H7 (cell line): ENCODE measurements at regions not wholly inside any gene's neighbourhood (a gene's known extent, or its start where the extent isn't known, plus 50 kb on each side); places are given as distances from the start of the nearest gene placed in this dataset.
"Not testable (repeated sequence)": the region's sequence is repeated elsewhere in the genome, so short reads cannot be mapped to it uniquely, and the experiment has no call there.

Experiments used
- DNase-seq: peaks from one replicate; pipeline ENCODE4 v3.0.0; 2012
- H3K27me3 ChIP-seq: 2 replicates; pipeline ENCODE4 v1.6.0; 2011; ENCODE audit warnings: mild to moderate bottlenecking, low read length; ENCODE audit not compliant: control insufficient read depth, insufficient read depth
- H3K36me3 ChIP-seq: replicated peaks from 2 replicates; pipeline ENCODE4 v1.5.1; 2011; ENCODE audit warnings: low read length; ENCODE audit not compliant: control insufficient read depth, insufficient read depth
- H3K4me3 ChIP-seq: 2 replicates; pipeline ENCODE4 v1.5.1; 2011; ENCODE audit warnings: low read depth, mild to moderate bottlenecking, control low read depth, low read length, moderate library complexity; ENCODE audit not compliant: insufficient read depth

DNA sequence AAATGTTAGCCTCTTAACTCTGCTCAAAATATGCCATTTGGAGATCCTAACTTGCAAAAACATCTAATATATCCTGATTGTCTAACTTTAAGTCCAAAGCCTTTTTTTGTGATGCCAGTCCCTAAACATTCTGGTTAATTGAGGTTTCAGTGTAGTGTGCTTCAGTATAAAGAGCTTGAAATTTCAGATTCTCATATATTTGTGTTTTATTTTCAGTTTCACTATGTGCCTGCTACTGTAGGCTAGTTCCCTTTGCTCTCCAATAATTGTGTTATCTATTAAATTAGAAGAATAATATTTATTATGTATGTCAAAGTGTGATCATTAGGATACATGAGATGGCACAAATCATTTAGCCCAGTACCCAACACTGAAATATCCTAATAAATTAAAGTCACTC lies 1361.2 kb downstream of the XPNPEP1 start:
- Histone ChIP-seq H3K4me3 (no peak overlapping the region), H3K36me3 (no peaks in the 10 kb centered on the region), H3K27me3 (no peaks in the 10 kb centered on the region)
- no peak for DNase-seq

- Histone ChIP-seq H3K4me3 (no peak overlapping the region), H3K27me3 (no peaks in the 10 kb centered on the region), H3K36me3 (no peaks in the 10 kb centered on the region)
- DNase-seq = no peak
Observed at GRCh38 chr10:108561649-108562048, 1361.7 kb downstream of the XPNPEP1 start.

GRCh38 chr10:108560488-108560887 lies 1362.8 kb downstream of the XPNPEP1 start:
- Histone ChIP-seq H3K36me3 (no peaks in the 10 kb centered on the region), H3K27me3 (no peaks in the 10 kb centered on the region), H3K4me3 (no peak overlapping the region)
- DNase-seq = no peak

DNA sequence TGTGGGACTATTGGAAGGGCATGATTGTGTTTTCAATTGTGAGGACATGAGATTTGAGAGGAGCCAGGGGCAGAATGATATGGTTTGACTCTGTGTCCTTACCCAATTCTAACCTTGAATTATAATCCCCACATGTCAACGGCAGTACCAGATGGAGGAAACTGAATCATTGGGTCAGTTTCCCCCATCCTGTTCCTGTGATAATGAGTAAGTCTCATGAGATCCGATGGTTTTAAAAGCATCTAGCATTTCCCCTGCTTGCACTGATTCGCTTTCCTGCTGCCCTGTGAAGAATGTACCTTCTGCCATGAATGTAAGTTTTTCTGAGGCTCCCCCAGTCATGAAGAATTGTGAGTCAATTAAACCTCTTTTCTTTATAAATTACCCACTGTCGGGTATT lies 1367.1 kb downstream of the XPNPEP1 start:
- no peak overlapping the region for H3K4me3 ChIP-seq
- H3K27me3 ChIP-seq = no peaks in the 10 kb centered on the region
- DNase-seq = no peak
- no peaks in the 10 kb centered on the region for H3K36me3 ChIP-seq

DNA sequence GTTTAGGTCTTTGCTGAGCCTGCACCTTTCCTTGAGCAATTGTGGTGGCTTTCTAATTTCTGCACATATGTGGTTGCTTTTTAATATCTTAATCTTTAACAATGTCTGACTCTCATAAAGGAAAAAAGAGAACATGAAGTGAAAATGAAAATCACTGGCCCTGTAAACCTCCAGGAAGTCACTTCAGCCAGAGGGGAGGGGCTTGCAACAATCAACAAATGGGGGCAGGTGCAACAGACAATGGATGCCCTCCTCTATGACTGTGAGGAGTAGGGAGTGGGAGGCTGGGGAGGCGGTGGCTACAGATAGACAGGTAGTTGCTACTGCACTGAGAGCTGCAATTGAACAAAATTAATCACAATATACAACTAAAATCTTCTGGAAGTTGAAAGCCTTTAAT lies 1377.4 kb downstream of the XPNPEP1 start:
- no peak for DNase-seq
- Histone ChIP-seq H3K27me3 (no peaks in the 10 kb centered on the region), H3K4me3 (no peak overlapping the region), H3K36me3 (no peaks in the 10 kb centered on the region)

GRCh38 chr10:108544500-108545120 lies 1378.7 kb downstream of the XPNPEP1 start:
- Histone ChIP-seq H3K36me3 (no peaks in the 10 kb centered on the region), H3K27me3 (no peaks in the 10 kb centered on the region), H3K4me3 (no peak overlapping the region)
- peak; percentile 21 for DNase-seq

GRCh38 chr10:108533551-108533950 lies 1369.0 kb upstream of the SORCS1 start:
- DNase-seq, H3K4me3 ChIP-seq, H3K27me3 ChIP-seq, H3K36me3 ChIP-seq: not testable (repeated sequence)

GRCh38 chr10:108523016-108523800 lies 1358.7 kb upstream of the SORCS1 start:
- H3K27me3 ChIP-seq = no peaks in the 10 kb centered on the region
- DNase-seq = no peak
- H3K36me3 ChIP-seq = no peaks in the 10 kb centered on the region
- no peak overlapping the region for H3K4me3 ChIP-seq

- Histone ChIP-seq H3K27me3 (no peaks in the 10 kb centered on the region), H3K36me3 (no peaks in the 10 kb centered on the region), H3K4me3 (no peak overlapping the region)
- no peak for DNase-seq
Observed at GRCh38 chr10:108521827-108522492, 1357.5 kb upstream of the SORCS1 start.

DNA sequence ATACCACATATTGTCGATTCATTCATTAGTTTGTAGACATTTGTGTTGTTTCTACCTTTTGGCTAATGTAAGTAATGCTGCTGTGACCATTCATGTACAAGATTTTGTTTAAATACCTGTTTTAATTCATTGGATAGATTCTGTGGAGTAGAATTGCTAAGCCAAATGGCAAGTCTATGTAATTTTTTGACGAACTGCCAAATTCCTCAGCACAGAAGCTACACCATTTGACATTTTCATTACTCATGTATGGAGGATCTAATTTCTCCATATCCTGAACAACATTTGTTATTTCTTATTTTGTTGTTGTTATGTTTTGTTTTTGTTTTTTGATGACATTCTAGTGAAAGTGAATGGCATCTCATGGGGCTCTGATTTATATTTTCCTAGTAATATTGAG lies 1351.3 kb upstream of the SORCS1 start:
- Histone ChIP-seq H3K4me3 (no peak overlapping the region), H3K27me3 (no peaks in the 10 kb centered on the region), H3K36me3 (no peaks in the 10 kb centered on the region)
- no peak for DNase-seq

DNA sequence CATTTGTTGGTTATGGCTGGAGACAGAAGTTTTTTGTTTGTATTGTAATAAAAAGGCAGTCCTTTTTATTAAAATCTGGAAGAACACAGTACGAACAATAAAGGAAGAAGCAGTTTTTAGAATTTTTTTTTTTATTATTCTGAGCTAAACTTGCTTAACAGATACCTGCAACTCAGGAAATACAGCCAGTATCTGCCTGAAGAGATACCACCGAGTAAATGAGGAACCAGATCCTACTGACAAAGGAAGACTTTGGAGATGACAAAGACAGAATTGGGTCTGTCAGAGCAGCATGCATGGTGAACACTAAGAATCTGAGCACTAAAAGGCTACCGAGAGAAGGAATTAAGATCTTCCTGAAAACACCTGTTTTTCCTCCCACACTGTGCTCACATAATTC lies 1335.9 kb upstream of the SORCS1 start:
- Histone ChIP-seq H3K27me3 (no peaks in the 10 kb centered on the region), H3K4me3 (no peak overlapping the region), H3K36me3 (no peaks in the 10 kb centered on the region)
- DNase-seq = no peak

DNA sequence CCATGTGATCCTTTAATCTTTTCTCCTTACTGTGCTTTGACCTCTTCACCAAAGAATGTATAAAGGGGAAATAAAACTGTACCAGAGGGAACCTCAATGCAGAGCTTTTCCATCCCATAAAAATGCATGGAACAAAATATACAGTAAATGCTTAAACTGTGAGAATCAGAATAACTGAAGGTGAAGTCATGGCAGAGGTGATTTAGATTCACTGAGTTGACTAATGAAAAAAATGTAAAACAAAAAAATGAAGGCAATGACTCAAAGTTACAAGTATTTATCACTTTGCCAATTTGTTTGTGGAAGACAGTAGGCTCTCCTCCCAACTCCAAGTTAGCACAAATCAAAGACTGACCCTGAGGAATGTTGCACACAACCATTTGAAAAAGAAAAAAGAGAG lies 1331.6 kb upstream of the SORCS1 start:
- no peak overlapping the region for H3K4me3 ChIP-seq
- H3K27me3 ChIP-seq = no peaks in the 10 kb centered on the region
- H3K36me3 ChIP-seq = no peaks in the 10 kb centered on the region
- no peak for DNase-seq

DNA sequence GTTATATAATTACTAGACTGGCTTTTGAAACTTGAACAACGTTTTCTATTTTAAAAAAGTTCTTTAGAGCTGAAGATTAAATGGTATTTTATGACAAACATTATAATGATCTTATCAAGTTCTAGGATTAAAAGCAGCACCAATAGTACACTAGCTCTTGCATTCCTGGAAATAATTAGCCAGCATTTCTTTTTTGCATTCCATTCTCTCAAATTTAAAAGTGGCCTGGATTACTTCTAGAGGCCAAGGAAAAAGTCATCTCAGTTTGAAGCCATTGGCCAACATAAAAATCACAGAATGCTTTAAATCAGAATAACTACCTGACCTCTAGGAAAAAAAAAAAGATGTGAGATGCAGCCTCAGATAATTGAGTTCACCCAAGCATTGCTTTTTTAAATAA lies 1326.4 kb upstream of the SORCS1 start:
- Histone ChIP-seq H3K27me3 (no peaks in the 10 kb centered on the region), H3K36me3 (no peaks in the 10 kb centered on the region), H3K4me3 (no peak overlapping the region)
- DNase-seq = no peak

GRCh38 chr10:108471420-108471819 lies 1306.9 kb upstream of the SORCS1 start:
- DNase-seq = no peak
- no peaks in the 10 kb centered on the region for H3K36me3 ChIP-seq
- peaks cover 14% of the 10 kb centered on the region for H3K27me3 ChIP-seq
- no peak overlapping the region for H3K4me3 ChIP-seq

GRCh38 chr10:108469940-108470339 lies 1305.4 kb upstream of the SORCS1 start:
- H3K4me3 ChIP-seq = no peak overlapping the region
- peaks cover 28% of the 10 kb centered on the region for H3K27me3 ChIP-seq
- no peaks in the 10 kb centered on the region for H3K36me3 ChIP-seq
- no peak for DNase-seq
